Left hindlimb (tissue), 1 donor: ENCODE measurements at regions not wholly inside any gene's neighbourhood (a gene's known extent, or its start where the extent isn't known, plus 50 kb on each side); places are given as distances from the start of the nearest gene placed in this dataset.

Source experiments
- DNase-seq: peaks from one replicate; pipeline ENCODE4 v3.0.0-alpha.2; 2018

DNA sequence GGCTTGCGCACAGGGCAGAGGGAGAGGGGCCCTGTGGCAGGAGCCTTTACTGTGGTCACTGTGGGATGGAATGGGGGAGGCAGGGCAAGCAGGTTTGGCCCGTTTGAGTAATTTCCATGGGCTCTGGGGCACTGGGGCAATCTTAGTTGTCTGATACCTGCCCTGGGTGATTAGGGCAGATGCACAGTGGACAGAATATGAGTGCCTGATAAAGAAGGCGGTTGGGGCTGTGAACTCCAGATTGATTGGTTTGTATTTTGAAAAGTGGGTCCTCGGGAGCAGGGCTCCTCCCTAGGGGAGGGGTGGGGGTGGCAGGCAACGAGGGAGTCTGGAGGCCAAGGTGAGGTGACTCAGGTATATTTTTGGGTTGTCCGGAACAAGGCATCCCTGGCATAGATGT lies 247.5 kb downstream of the NSG2 start:
- DNase-seq: no peak

DNA sequence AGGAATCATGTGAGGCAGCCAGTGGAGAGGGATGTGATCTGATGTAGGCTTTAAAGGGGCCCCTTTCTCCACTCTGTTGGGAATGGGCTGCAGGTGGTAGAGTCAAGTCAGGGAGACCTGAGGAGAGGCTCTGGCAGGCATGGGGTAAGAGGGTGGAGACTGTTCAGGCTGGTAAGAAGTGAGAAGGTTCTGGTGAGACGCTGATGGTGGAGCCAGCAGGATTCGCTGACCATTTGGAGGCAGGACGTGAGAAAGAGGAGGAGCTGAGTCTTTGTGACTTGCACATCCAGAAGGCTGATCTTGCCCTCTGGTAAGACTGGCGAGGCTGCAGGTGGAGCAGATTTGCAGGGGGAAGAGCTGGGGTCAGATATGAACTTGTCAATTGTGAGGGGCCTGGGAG lies 248.0 kb downstream of the NSG2 start:
- no peak for DNase-seq

DNA sequence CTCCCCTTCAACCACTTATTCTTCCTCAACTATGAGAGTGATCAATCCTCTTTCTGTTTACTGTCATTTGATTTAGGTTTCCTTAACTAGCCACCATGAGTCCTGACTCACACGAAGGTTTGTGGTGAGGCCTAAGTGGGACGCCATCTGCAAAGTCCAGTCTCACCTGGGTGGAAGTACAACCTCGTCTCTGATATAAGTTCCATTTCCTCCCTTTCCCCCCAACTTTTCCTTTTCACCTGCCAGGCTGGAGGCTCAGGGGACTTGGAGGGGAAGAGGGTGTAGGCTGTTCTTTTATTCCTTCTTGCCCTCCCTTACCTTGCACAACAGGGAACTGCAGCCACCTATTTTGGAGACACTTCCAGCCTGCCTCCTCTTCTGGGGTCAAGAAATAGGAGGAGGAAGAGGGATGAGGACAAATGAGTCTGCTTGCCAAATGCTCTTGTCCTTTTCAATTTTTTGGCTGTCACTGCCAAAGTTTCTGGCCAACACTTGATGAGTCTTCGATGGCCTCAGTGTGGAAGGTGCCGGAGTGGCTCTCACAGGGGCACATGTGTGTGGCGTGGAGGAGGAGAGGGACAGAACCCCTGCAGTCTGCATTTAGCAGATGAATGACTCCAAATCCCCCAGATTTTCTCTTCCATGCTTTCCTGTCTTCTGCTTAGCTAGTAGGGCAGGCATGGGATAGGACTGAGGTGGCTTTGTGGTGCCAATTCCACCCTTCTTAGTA lies 249.6 kb downstream of the NSG2 start:
- no peak for DNase-seq

DNA sequence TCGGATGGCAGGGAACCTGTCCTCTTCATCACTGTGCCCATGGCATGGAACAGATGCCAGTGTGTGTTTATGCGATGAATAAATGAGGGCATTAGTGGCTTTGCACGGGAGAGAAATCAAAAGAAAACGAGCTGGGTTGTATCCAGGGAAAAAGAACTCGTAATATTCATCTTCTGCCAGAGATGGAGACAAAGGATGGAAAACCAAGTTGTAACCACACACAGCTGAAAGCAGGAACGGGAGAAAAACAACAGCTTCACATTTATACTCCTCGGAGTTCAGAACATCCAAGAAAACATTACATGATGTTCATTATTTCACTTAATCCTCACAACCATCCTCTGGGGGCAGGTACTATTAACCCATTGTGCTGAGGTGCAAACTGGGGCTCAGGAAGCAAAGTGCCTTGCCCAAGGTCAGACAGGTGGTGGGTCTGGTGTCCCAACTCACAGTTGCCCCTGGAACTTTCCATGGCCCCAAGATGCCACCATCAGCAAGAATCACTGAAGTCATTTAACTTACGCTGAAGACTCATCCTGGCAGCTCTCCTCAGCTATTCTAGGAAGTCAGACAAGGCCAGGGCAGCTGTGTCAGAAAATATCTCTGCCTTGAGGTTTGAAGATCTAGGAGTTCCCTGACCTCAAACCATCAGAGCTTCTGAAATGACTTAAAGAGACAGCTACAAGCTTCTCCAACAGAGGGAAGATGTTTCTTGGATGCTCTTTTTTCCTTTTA lies 250.4 kb downstream of the NSG2 start:
- no peak for DNase-seq

DNA sequence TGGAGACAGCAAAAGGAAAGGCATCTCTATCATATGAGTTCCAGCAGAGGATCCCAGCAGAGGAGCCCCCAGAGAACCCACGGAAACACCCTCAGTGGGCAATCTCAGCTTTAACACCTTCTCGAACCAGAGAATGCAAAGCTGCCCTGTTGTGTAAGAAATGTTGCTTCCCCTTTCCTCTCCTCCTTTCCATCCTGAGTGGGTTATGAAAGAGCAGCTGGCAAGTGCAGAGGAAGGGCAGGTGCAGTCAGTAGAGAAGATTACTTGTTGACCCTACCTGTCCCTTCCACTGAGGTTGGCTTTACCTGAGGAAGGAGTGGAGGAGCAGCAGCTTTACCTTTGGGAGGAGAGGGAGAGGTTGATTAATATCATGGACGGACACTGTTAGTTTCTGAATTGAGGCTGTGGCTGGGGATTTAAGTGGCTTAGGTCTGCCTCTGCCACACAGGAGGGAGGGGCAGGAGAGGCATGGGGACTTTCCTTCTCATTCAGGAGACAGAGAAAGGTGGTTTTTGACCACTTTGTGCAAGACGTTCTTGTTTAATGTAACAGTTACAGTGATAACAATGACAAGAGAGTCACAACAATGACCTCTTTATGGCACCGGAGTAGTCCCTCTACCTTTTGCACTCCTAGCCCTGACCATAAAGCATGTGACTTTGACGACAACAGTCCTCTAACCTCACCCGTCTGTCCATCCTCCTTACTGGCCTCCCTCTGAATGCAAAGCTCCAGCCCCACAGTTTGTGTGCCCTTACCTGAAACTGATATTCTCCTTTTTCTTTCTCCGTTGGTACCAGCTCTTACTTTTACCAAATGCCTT lies 254.8 kb downstream of the NSG2 start:
- DNase-seq: no peak

DNA sequence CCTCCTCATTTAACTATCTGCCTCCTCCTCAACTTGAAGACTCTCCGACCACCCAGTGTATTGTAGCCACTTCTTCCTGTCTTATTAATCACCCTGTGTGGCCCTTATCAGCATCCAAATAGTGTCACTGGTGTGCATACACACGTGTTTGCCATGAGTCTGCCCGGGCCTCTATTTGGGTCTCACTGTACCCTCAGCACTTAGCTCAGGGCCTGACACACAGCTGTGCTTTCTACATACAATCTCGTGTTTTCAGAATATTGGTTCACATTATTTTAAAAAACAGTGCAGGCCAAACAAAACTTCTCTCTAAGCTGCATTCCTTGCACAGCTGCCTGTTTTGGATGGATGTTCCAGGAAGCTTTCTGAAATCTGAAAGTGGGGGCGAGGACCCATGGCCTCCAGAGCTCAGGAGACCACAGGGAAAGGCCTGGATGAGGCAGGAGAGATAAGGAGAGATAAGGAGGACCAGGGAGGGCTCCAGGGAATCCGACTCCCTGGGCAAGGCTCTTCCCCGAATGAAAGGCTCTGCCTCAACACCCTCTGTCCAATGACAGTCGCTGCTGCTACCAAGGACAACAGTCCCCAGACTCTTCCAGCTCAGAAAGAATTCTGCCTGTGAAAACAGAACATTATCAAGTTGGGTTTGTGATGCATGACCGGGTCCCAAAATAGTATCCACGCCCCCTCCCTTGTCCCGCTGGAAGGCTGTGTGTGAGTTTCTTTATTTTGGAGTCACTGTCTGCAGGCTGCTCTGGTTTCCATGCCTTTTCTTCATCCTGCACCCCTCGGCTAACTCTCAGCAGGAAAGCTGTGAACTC lies 255.6 kb downstream of the NSG2 start:
- DNase-seq: no peak

DNA sequence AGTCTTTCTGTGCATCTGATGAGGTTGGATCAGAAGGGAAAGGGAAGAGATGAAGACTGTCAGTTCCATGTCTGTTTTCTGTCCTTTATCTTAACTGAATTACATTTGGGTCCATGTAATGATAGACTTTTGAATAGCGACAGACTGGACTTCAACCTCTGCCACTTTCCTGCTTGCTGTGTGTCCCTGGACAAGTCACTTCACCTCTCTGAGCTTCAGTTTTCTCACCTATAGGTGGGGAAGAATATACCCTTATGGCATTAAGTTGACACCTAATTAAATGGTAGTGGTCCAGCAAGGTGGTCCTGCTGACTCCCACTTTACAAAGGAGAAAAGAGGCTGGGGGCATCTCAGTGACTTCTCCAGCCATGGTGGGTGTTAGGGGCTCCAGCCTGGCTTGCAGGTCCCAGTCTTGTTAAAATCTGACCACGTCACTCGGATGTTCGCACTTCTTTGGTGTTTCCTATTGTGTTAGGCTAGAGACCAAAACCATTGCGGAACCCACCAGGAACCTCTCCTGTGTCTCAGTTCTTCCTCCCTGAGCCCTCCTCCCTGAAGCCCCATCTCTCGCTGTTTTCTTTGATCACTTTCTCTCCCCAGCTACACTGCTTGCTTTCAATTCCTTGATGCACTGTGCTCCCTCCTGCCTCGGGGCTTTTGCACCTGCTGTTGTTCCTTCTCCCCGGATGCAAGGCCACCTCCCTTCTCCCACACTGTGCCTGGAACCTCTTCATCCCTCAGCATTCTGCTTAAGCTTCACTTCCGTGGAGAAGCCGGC lies 256.5 kb downstream of the NSG2 start:
- DNase-seq: no peak

DNA sequence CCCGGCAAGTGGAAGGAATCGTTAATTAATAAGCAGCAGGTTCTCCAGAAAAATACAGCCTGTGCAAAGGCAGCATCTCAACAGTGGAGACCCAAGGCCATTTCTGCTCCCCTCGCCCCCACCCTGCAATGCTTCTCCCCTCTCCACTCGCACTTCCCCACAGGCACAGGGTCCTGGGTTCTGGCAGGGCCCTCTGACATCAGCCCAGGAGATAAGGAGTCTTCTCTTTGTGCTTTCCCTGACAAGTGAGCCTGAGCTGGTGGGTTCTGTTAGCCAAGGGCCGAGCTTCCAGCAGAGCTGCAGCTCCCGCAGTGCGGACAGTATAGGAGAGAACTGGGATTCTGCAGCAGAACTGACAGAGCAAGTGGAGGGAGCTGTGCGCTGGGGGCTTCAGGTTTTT lies 257.5 kb downstream of the NSG2 start:
- DNase-seq: no peak

DNA sequence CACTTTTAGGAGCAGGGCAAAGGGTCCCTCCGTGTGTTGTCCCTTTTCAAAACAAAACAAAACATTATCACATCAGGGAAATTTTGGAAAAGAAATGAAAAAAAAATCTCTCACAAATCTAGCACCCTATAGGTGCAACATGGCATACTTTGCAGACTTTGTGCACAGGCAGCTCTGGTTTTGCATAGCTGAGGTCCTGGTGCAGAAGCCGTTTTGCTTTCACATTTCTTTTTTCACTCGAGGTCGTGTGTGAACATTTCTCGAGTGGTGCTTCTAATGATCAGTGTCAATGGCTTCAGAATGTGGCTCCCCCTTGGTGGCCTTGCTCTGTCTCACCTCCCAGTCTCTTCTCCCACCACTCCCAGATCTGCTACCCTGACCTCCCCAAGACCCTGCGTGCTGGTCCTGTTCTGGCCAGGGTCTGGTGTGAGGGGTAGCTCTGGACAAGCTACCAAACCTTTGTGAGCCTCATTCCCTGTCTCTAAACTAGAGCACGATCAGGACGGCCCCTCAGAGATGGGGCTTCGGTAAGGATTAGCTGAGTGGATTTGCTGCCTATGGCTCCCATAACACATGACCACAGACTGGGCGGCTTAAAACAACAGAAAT lies 258.0 kb downstream of the NSG2 start:
- DNase-seq: no peak

DNA sequence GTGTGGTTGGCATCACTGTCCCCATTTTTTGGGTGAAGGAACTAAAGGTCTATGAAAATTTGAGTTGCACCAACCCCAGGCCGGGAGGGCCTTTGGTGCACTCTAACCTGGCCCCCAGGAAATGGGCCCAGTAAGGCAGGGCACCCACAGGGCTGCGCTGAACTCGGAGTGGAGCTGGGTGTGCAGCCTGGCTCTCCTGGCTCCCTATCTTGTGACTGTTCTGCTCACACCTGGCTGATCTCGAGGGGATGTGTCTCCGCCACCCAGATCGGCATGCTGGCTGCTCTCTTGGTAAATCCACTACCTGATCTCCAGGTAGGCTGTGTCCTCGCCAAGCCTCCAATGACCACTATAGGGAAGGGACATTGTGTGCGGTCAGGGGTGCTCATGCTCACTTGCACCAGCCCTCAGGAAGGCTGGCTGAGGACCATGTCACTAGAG lies 259.8 kb downstream of the NSG2 start:
- DNase-seq: no peak

DNA sequence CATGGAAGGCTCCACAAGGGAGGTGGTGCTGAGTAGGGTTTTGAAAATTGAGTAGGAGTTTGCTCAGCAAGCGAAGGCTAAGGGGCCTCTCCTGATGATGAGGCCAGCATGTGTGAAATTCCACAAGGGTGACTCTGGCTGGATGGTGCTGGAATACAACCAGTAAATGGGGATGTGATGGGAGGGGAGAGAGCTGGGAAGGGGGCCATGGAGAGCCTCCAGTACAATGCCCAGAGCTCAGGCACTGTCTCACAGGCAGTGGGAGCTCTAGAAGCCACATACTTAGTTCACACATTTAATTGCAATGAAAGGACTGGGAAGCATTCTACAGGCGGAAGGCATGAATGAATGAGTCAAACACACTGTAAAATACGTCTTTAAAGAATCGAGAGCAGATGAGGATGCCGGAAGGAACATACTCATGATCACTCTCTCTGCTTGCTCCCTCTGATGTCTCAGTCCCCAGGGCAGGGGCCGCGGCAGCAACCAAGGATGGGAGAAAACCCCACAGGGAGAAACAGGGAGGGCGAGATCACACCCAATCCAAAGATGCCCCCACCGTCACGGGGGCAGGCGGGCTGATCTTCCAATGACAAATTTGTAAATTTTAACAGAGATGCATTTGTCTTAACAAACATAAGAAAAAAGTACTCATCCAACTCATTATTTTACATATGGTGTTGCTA lies 261.0 kb downstream of the NSG2 start:
- no peak for DNase-seq

DNA sequence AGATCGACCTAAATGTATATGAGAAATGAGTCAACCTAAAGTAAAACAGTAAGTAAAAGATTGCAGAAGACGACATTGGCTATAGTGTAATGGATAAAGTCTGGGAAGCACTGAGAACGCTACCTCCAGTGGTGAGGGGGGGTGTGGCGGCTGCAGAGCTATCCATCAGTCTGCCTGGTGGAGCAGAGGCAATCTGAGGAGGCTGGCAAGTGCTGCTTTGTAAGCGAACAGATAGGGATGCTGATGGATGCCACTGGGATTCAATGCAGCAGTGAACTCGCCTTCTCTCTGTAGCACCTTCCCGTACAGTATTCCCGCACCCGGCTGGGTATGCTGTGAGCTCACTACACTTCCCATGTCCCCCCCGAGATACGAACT lies 261.5 kb downstream of the NSG2 start:
- no peak for DNase-seq

DNA sequence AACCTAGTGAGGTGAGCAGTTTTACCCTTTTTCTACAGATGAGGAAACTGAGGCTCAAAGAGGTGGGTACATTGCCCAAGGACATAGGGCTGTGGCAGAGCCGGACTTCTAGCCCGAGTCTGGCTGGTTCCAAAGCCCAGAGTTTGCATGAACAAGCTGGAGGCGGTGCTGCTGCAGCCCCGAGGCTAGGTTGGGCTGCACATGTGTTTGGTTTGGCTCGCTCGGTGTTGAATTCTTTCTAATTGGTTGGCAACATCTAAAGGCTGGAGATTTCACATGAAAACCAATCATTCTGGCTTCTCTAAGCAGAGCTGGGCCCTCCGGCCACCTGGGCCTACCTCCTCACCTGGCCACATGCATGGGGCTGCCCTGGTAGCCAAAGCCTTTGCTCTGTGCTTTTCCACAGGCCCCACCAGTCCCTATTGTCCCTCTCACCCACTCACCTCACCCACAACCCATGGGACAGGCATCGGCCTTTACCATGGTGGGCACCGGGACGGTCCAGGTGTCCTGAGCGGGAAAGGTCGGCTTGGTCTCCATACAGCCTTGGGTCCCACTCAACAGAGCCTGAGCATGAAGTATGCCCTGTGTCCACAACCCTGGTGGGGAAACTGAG lies 262.3 kb downstream of the NSG2 start:
- DNase-seq: no peak

DNA sequence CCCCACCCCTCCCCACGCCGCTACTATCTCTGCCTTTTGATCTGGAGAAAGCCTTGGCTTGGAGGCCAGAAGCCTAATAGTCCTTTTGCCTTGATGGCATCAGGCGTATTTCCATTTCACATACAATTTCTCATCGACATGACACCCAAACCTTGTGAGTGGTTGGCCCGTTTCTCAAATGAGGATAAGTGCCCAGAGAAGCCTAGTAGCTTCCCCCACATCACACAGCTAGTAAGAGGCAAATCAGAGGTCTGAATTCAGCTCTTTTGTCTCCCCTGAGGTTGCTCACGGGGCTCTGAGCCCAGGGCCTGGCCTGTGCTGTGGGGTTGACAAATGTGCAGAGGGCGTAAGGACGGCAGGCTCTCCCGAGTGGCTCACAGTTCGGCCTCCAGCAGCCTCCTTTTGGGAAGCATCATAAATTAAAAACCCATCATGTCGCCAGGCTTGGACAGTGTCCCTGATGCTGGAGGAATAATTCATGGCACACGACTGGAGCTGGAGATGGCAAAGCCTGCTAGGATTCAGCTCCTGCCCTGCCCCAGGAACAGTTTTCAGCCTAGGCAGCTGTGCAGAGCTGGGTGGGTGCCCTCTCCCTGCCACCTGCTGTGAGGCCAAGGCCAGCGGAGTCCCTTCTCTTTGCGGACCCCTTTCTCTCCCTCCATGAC lies 263.8 kb downstream of the NSG2 start:
- DNase-seq: no peak

DNA sequence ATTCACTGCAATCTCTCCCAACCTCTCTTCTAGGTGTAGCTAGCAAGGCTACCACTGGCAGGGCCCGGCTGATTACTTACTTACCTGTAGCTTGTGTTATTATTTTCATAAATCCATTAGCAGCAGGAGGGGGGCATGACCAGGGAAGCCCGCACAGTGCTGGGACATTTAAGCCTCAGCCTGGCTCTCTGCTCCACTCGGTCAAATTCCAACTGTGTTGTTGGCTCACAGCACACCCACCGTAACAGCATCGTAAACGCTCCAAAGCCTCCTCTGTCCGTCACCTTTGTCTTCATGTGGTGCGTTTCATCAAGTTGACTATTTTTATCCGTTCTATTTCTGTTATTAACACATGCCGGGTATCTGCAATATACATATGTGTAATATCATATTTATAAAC lies 264.7 kb downstream of the NSG2 start:
- DNase-seq: no peak

DNA sequence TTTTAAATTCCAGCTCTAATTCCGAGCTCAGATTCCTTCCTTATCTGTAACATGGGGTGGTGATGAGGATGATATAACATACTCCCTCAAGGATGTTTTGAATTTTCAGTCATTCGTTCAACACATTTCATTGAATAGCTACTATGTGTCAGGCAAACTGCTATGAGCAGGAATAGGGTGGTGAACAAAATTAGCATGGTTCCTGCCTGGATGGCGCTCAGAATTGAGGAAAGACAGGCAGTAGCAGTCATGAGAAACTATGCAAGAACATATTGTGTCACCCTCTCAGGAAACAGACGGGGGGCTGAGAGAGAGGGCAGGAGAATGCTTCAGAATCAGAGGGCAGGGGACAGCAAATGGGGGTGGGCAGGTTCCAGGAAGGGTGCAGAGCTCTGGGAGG lies 265.2 kb downstream of the NSG2 start:
- no peak for DNase-seq

DNA sequence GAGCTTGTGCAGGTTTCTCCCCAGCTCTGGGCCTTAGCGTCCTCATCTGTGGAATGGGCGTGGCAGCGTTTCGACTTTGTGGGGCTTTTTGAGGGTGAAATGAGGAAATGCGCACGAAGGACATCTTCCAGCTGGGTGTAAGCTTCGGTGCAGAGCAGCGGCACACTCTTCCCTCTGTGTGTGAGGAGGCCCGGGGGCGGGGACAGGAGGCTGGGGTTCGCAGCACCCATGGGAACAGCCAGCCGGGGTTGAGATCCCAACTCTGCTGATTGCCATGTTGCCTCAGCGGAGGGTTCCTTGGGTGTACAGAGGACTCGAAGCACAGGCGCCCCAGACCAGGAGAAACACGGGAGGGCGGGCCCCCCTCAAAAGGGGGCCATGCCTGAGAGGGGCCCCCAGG lies 265.6 kb downstream of the NSG2 start:
- no peak for DNase-seq

DNA sequence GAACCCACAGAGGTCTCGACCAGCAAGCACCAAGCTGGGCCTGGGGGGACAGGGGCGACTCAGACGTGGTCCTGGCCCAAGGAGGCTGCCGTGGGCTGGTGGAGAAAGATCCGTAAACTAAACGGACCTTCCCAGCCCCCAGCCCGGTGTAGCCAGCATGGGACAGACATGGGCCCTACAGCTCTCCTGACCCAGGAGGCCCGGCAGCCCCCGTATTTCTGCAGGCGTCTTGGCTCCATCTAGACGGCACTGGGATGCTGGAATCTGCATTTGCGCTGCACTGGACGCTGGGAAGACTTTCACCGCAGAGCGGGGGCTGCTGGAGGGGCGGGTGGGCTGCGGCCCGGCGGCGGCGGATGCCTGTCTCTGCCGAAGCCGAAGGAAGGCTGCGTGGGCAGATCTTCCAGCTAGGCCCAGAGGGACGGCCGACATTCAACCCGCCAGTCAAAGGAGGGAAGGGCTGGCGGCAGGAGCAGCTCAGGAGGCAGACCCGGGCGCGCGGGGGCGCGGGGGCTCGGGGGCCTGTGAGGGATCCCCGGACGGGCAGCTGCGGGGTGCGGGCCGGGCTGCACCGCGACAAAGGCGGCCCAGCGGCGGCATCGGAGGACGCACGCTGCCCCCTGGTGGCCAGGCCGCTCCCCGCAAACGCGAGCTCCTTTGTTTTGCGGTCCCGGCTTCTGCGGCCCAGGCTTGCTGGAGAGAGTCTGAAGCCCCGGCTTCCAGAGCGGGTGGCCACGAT lies 266.2 kb downstream of the NSG2 start:
- DNase-seq: peak; percentile 71

DNA sequence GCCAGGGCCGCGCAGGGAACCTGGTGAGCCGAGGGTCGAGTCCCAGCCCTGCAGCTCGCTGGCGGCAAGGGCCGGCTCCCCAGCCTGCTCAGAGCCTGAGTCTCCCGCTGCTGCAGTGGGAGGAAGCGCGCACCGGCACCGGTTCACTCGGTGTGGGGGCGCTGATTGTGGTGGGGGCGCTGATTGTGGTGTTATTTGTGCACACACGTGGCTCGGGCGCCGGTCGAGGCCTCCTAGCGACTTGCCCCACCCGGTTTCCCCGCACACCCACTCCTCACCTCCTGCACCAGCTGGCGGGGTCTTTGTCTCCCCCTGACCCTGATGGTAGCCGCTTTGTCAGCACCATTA lies 266.7 kb downstream of the NSG2 start:
- DNase-seq: no peak
